Esophagus squamous epithelium (tissue), 4 donors: ENCODE measurements at regions not wholly inside any gene's neighbourhood (a gene's known extent, or its start where the extent isn't known, plus 50 kb on each side); places are given as distances from the start of the nearest gene placed in this dataset.

ENCODE experiments used
- CTCF ChIP-seq, 6 experiments: fragments of 450-650 bp in 4 of 6; fragments of 200-600 bp in 2 of 6; sonication (generic) in 2 of 6; IDR thresholded peaks; one replicate each; pipeline ENCODE4 v1.5.1; 2016 to 2019; ENCODE audit warnings: antibody characterized with exemption in 6 of 6, mild to moderate bottlenecking in 4 of 6, moderate library complexity in 4 of 6
- POLR2A ChIP-seq, 4 donors: fragments of 450-650 bp; IDR thresholded peaks; one replicate each; pipeline ENCODE4 v1.6.1; 2017; ENCODE audit warnings: antibody characterized with exemption in 4 of 4, mild to moderate bottlenecking in 4 of 4, moderate library complexity in 3 of 4

GRCh38 chr5:110150199-110150598 is 460.5 kb downstream of the MAN2A1 start:
- TF ChIP-seq CTCF (IDR thresholded peaks at IDR 0.05) (no peak), POLR2A (IDR thresholded peaks at IDR 0.05) (no peak)
